HCT116 (cell line): ENCODE measurements at regions not wholly inside any gene's neighbourhood (a gene's known extent, or its start where the extent isn't known, plus 50 kb on each side); places are given as distances from the start of the nearest gene placed in this dataset.

Experiments used
- ATAC-seq: fragments of 200-7000 bp; cut with Tn5 transposase; 2 replicates; pipeline ENCODE4 v1.9.1; 2020; ENCODE audit warnings: mild to moderate bottlenecking, moderate library complexity
- BruUV-seq: library from RNA; stranded (reverse); fragments of 400-500 nt; replicated peaks from 2 replicates; lab custom pipeline; 2021; lab: Mats Ljungman, UMichigan
- CTCF ChIA-PET: fragments of 300-600 bp; sonication (Branson Sonifier 250); formaldehyde crosslinking; loops from one replicate; lab custom pipeline; 2021; ENCODE audit warnings: antibody characterized with exemption; lab: Charles Lee
- POLR2A ChIA-PET: fragments of 300-600, 350-600 bp; sonication (Branson Sonifier 250); formaldehyde crosslinking; loops from one replicate; lab custom pipeline; 2021; ENCODE audit warnings: antibody characterized with exemption; lab: Charles Lee
- RAD21 ChIA-PET, 2 experiments: fragments of 300-600 bp; sonication (Branson Sonifier 250); formaldehyde crosslinking; loops; one replicate each; lab custom pipeline; 2023; ENCODE audit warnings: low total read pairs in 2 of 2; ENCODE audit not compliant: uncharacterized antibody in 2 of 2, unreplicated experiment in 2 of 2, low non-redundant PET in 1 of 2; lab: Charles Lee
- DNase-seq: peaks from one replicate; pipeline ENCODE4 v3.0.0-alpha.2; 2010; ENCODE audit warnings: low read depth, low spot score
- H2AFZ ChIP-seq: fragments of 200-600 bp; shearing (Covaris generic), sonication (generic); 2 replicates; pipeline ENCODE4 v1.6.1; 2017; ENCODE audit warnings: low read depth, mixed run types, mixed read lengths, antibody characterized with exemption, low read length; ENCODE audit not compliant: poor library complexity, severe bottlenecking
- H3K27ac ChIP-seq: 2 replicates; pipeline ENCODE4 v1.5.1; 2012; ENCODE audit warnings: low read depth, low read length
- H3K27me3 ChIP-seq: fragments of 200-600 bp; sonication (generic); 2 replicates; pipeline ENCODE4 v1.6.1; 2016; ENCODE audit warnings: mixed run types, low read length, mixed read lengths; ENCODE audit not compliant: insufficient read depth
- H3K36me3 ChIP-seq, 2 experiments: fragments of 200-500 bp in 1 of 2; fragments of 200-600 bp in 1 of 2; sonication (Bioruptor generic) in 1 of 2; sonication (generic) in 1 of 2; 2 replicates each; pipeline versions ENCODE4 v1.5.1 to v1.6.1; 2014 to 2016; ENCODE audit warnings: low read length in 2 of 2, inconsistent platforms in 1 of 2, mixed read lengths in 1 of 2, mixed run types in 1 of 2; ENCODE audit not compliant: insufficient read depth in 2 of 2, control insufficient read depth in 1 of 2
- H3K4me1 ChIP-seq, 2 experiments: fragments of 200-600 bp in 1 of 2; sonication (generic) in 1 of 2; 2 replicates each; pipeline versions ENCODE4 v1.5.1 to v1.6.1; 2012 to 2017; ENCODE audit warnings: low read length in 2 of 2, inconsistent platforms in 1 of 2, mild to moderate bottlenecking in 1 of 2, mixed read lengths in 1 of 2, mixed run types in 1 of 2, moderate library complexity in 1 of 2; ENCODE audit not compliant: insufficient read depth in 2 of 2, control insufficient read depth in 1 of 2
- H3K4me2 ChIP-seq: fragments of 200-600 bp; sonication (generic); 2 replicates; pipeline ENCODE4 v1.6.1; 2017; ENCODE audit warnings: mixed run types, low read length, mixed read lengths
- H3K4me3 ChIP-seq, 2 experiments: fragments of 200-600 bp in 1 of 2; sonication (generic) in 1 of 2; replicated peaks in 1 of 2; 2 replicates each; pipeline ENCODE4 v1.5.1; 2011 to 2016; ENCODE audit warnings: low read length in 2 of 2, control low read depth in 1 of 2, low read depth in 1 of 2, mild to moderate bottlenecking in 1 of 2, mixed read lengths in 1 of 2, mixed run types in 1 of 2
- H3K79me2 ChIP-seq: fragments of 200-600 bp; sonication (generic); 2 replicates; pipeline ENCODE4 v1.6.1; 2017; ENCODE audit warnings: mild to moderate bottlenecking, mixed run types, low read length, moderate library complexity, mixed read lengths; ENCODE audit not compliant: insufficient read depth
- H3K9ac ChIP-seq: fragments of 200-600 bp; sonication (generic); 2 replicates; pipeline ENCODE4 v1.6.1; 2016; ENCODE audit warnings: low read length, mixed read lengths
- H3K9me2 ChIP-seq: fragments of 200-600 bp; sonication (generic), shearing (Covaris generic); 2 replicates; pipeline ENCODE4 v1.6.1; 2017; ENCODE audit warnings: mixed run types, mild to moderate bottlenecking, moderate library complexity; ENCODE audit not compliant: insufficient read depth
- H3K9me3 ChIP-seq, 2 experiments: fragments of 200-500 bp in 1 of 2; fragments of 200-600 bp in 1 of 2; sonication (Bioruptor generic) in 1 of 2; sonication (generic) in 1 of 2; 2 replicates each; pipeline ENCODE4 v1.6.1; 2014 to 2017; ENCODE audit warnings: low read length in 2 of 2, mixed read lengths in 2 of 2, inconsistent platforms in 1 of 2, low read depth in 1 of 2, mild to moderate bottlenecking in 1 of 2, mixed run types in 1 of 2, moderate library complexity in 1 of 2; ENCODE audit not compliant: control insufficient read depth in 1 of 2, insufficient read depth in 1 of 2
- H4K20me1 ChIP-seq: fragments of 200-600 bp; sonication (generic), shearing (Covaris generic); 2 replicates; pipeline ENCODE4 v1.6.1; 2017; ENCODE audit warnings: mixed run types, mild to moderate bottlenecking, moderate library complexity; ENCODE audit not compliant: insufficient read depth
- CEBPB ChIP-seq: IDR thresholded peaks from 2 replicates; pipeline ENCODE4 v1.6.1; 2012; ENCODE audit warnings: low read depth
- CTCF ChIP-seq, 3 experiments: fragments of 200-600 bp in 1 of 3; sonication (generic) in 1 of 3; IDR thresholded peaks in 2 of 3; conservative IDR thresholded peaks in 1 of 3; 2 replicates each; pipeline ENCODE4 v1.5.1; 2012 to 2017; ENCODE audit warnings: low read depth in 2 of 3, low read length in 2 of 3, antibody characterized with exemption in 1 of 3, borderline replicate concordance in 1 of 3, control low read depth in 1 of 3, mild to moderate bottlenecking in 1 of 3, mixed read lengths in 1 of 3, mixed run types in 1 of 3, moderate library complexity in 1 of 3; ENCODE audit not compliant: insufficient read depth in 1 of 3
- EZH2 ChIP-seq: fragments of 200-600 bp; sonication (generic); IDR thresholded peaks from 2 replicates; pipeline ENCODE4 v1.6.1; 2017; ENCODE audit warnings: antibody characterized with exemption, mixed run types
- EZH2phosphoT487 ChIP-seq: fragments of 200-600 bp; IDR thresholded peaks from 2 replicates; pipeline ENCODE4 v1.6.1; 2018; ENCODE audit warnings: antibody characterized with exemption, borderline replicate concordance
- MAX ChIP-seq: IDR thresholded peaks from 2 replicates; pipeline ENCODE4 v1.6.1; 2012
- POLR2A ChIP-seq: IDR thresholded peaks from 2 replicates; pipeline ENCODE4 v1.7.0; 2011; ENCODE audit warnings: borderline replicate concordance; ENCODE audit not compliant: insufficient read depth, insufficient read length; ENCODE audit errors: extremely low read depth
- POLR2AphosphoS5 ChIP-seq: IDR thresholded peaks from 2 replicates; pipeline ENCODE4 v1.6.1; 2011; ENCODE audit warnings: mild to moderate bottlenecking, low read depth, low read length, moderate library complexity
- REST ChIP-seq: IDR thresholded peaks from 2 replicates; pipeline ENCODE4 v1.6.1; 2012; ENCODE audit warnings: low read depth
- intact Hi-C: fragments of 100-400 bp; cut with micrococcal nuclease; formaldehyde crosslinking; loops from 2 replicates; pipeline ENCODE4 v1.10.0; 2022

- H3K4me3 ChIP-seq, result no peak overlapping the region
- H3K4me1 ChIP-seq, result no peaks in the 10 kb centered on the region
- CTCF ChIA-PET, result interaction anchor here (0.8 to 4.9 kb wide), 3 partner anchors 122 to 197 kb away, joined by 3 to 141 read pairs (median 4); no protein-coding TSS in a partner anchor
- no peaks in the 10 kb centered on the region for H3K36me3 ChIP-seq
- no peak overlapping the region for H3K27ac ChIP-seq
- no peak overlapping the region for H3K4me2 ChIP-seq
- TF ChIP-seq CEBPB, result no peak
- TF ChIP-seq MAX, result no peak
- no peak for TF ChIP-seq CTCF (IDR thresholded peaks at IDR 0.05 in 2 of 3, conservative IDR thresholded peaks at IDR 0.05 in 1 of 3; ENCODE audit: borderline replicate concordance in 1 of 3, insufficient read depth in 1 of 3, low read depth in 2 of 3, low read length in 2 of 3)
- no peak for TF ChIP-seq POLR2AphosphoS5
- TF ChIP-seq EZH2phosphoT487, result no peak
- no peak for TF ChIP-seq EZH2
- TF ChIP-seq REST, result no peak
- no peak for TF ChIP-seq POLR2A
- POLR2A ChIA-PET, result no interaction called here
- H3K9me3 ChIP-seq, result no peaks in the 10 kb centered on the region
- intact Hi-C loops, result no loop called here
- BruUV-seq, result no TSS peak
- H3K9ac ChIP-seq, result no peak overlapping the region
- no peak overlapping the region for H2AFZ ChIP-seq
- H4K20me1 ChIP-seq, result no peaks in the 10 kb centered on the region
- no peaks in the 10 kb centered on the region for H3K27me3 ChIP-seq
- H3K9me2 ChIP-seq, result no peaks in the 10 kb centered on the region
- RAD21 ChIA-PET, result no interaction called here
- ATAC-seq (no peak), DNase-seq (no peak)
- no peaks in the 10 kb centered on the region for H3K79me2 ChIP-seq
Measured at GRCh38 chr21:17389311-17389710, 123.5 kb upstream of the CXADR start.
